HG02798 (cell line): ENCODE measurements at regions not wholly inside any gene's neighbourhood (a gene's known extent, or its start where the extent isn't known, plus 50 kb on each side); places are given as distances from the start of the nearest gene placed in this dataset.
"Not testable (repeated sequence)": the region's sequence is repeated elsewhere in the genome, so short reads cannot be mapped to it uniquely, and the experiment has no call there.

ENCODE experiments used
- ATAC-seq: cut with Tn5 transposase; IDR thresholded peaks from one replicate; pipeline ENCODE4 v1.9.1; 2021; ENCODE audit warnings: mild to moderate bottlenecking; ENCODE audit not compliant: unreplicated experiment, poor library complexity

DNA sequence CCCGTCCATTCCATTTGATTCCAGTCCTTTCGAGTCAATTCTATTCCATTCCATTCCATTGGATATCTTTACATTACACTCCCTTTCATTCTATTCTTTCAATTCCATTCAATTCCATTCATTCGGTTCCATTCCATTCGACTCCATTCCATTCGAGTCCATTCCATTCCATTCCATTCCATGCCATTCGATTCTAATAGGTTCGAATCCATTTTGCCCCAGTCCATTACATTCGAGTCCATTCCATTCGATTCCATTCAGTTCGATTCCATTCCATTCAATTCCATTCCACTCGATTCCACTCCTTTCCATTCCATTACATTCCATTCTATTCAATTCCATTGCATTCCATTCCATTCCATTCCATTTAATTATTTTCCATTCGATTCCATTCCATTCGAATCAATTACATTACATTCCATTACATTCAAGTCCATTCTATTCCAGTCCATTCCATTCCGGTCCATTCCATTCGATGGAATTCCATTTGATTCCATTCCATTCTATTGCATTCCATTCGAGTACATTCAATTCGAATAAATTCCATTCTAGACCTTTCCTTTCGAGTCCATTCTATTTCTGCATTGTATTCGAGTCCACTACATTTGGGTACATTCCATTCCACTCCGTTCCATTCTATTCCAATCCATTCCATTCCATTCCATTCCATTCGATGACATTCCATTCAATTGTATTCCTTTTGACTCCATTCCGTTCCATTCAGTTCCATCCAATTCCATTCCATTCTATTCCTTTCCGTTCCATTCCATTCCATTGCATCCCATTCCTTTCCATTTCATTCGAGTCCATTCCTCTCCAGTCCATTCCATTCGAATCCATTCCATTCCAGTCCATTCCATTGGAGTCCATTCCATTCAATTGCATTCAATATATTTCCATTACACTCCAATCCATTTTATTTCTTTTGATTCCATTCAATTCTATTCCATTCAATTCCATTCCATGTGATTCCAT is 2604.8 kb upstream of the TPTE start:
- ATAC-seq: no peak

DNA sequence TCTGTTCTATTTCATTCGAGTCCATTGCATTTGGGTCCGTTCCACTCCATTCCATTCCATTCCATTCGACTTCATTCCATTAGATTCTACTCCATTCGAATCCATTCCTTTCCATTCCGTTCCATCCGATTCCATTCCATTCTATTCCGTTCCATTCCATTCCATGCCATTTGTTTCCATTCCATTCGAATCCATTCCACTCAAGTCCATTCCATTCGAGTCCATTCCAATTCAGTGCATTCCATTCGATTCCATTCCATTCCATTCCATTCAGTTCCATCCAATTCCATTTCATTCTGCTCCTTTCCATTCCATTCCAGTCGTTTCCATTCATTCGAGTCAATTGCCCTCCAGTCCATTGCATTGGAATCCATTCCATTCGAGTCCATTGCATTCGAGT is 2603.7 kb upstream of the TPTE start:
- no peak for ATAC-seq

DNA sequence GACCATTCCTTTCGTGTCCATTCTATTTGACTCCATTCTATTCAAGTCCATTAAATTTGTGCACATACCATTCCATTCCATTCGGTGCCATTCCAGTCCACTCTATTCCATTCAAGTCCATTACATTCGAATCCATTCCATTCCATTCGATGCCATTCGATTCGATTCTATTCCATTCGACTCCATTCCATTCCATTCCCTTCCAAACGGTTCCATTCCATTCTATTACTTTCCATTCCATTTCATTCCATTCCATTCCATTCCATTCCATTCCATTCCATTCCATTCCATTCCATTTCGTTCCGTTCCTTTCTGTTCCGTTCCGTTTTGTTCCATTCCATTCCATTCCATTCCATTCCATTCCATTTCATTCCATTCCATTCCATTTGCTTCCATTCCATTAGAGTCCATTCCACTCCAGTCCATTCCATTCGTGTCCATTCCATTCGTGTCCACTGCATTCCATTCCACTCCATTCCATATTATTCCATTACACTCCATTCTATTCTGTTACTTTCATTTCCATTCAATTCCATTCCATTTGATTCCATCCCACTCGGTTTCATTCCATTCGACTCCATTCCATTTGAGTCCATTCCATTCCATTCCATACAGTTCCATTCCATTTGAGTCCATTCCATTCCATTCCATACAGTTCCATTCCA is 2595.3 kb upstream of the TPTE start:
- peak; percentile 52 for ATAC-seq

DNA sequence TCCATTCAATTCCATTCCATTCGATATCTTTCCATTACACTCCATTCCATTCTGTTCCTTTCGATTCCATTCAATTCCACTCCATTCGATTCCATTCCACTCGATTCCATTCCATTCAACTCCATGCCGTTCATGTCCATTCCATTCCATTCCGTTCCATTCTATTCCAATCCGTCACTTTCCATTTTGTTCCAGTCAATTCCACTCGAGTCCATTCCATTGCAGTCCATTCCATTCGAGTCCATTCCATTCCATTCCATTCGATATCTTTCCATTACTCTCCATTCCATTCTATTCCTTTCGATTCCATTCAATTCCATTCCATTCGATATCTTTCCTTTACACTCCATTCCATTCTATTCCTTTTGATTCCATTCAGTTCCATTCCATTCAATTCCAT is 2592.9 kb upstream of the TPTE start:
- ATAC-seq: not testable (repeated sequence)

- not testable (repeated sequence) for ATAC-seq
These were observed 2591.8 kb upstream of the TPTE start for GRCh38 chr21:7929586-7929985.

- not testable (repeated sequence) for ATAC-seq
These were observed 2590.9 kb upstream of the TPTE start for GRCh38 chr21:7930445-7930844.

DNA sequence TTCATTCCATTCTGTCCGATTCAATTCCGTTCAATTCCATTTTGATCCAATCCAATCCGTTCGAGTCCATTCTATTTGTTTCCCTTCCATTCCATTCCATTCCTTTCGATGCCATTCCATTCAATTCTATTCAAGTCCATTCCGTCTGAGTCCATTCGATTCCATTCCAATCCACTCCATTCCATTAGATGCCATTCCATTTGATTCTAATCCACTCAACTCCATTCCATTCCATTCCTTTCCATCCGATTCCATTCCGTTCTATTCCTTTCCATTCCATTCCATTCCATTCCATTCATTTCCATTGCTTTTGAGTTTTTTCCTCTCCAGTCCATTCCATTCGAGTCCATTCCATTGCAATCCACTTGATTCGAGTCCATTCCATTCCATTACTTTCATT is 2589.3 kb upstream of the TPTE start:
- ATAC-seq: not testable (repeated sequence)

GRCh38 chr21:7932834-7933233 is 2588.5 kb upstream of the TPTE start:
- ATAC-seq: not testable (repeated sequence)

GRCh38 chr21:7933923-7934322 is 2587.5 kb upstream of the TPTE start:
- no peak for ATAC-seq

- not testable (repeated sequence) for ATAC-seq
These were observed 2584.1 kb upstream of the TPTE start for GRCh38 chr21:7937297-7937696.

DNA sequence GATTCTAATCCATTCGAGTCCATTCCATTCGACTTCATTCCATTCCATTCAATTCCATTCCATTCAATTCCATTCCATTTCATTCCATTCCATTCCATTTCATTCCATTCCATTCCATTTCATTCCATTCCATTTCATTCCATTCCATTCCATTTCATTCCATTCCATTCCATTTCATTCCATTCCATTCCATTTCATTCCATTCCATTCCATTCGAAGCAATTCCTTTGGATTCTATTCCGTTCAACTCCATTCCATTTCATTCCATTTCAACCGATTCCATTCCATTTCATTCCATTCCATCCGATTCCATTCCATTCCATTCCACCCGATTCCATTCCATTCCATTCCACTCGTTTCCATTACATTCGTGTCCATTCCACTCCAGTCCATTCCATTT is 2583.2 kb upstream of the TPTE start:
- not testable (repeated sequence) for ATAC-seq

DNA sequence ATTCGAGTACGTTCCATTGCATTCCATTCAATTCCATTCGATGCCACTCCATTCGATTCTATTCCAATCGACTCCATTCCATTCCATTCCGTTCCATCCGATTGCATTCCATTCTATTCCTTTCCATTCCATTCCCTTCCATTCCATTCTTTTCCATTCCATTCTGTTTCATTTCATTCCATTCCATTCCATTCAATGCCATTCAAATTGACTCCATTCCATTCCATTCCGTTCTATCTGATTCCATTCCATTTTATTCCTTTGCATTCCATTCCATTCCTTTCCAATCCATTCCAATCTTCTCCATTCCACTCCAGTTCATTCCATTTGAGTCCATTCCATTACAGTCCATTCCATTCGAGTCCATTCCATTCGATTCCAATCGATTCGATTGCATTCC is 2580.0 kb upstream of the TPTE start:
- ATAC-seq: not testable (repeated sequence)

GRCh38 chr21:7942219-7942618 is 2579.2 kb upstream of the TPTE start:
- ATAC-seq: not testable (repeated sequence)

GRCh38 chr21:7943534-7943933 is 2577.8 kb upstream of the TPTE start:
- not testable (repeated sequence) for ATAC-seq

- no peak for ATAC-seq
These were observed 2574.0 kb upstream of the TPTE start for GRCh38 chr21:7947422-7947821.

DNA sequence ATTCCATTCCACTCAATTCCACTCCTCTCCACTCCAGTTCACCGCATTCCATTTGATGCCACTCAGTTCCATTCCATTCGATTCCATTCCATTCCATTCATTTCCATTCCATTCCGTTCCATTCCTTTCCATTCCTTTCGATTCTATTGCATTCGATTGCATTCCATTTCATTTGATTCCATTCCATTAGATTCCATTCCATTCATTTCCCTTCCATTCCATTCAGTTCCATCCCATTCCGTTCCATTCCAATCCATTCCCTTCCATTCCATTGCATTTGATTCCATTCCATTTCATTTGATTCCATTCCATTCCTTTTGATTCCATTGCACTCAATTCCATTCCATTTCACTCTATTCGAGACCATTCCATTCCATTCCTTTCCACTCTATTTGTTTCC is 2572.7 kb upstream of the TPTE start:
- not testable (repeated sequence) for ATAC-seq

DNA sequence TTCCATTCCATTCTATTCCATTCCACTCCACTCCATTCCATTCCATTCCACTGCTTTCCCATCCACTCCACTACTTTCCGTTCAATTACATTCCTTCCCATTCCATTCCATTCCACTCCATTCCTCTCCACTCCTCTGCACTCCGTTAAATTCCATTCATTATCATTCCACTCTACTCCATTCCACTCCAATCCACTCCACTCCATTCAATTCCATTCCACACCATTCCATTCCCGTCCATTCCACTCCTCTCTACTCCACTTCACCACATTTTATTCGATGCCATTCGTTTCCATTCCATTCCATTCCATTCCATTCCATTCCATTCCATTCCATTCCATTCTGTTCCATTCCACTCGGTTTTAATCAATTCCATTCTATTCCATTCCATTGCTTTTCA is 2571.5 kb upstream of the TPTE start:
- ATAC-seq: not testable (repeated sequence)

- no peak for ATAC-seq
These were observed 2569.4 kb upstream of the TPTE start for GRCh38 chr21:7951854-7952519.

- ATAC-seq: no peak
These were observed 2568.7 kb upstream of the TPTE start for GRCh38 chr21:7952648-7953047.

DNA sequence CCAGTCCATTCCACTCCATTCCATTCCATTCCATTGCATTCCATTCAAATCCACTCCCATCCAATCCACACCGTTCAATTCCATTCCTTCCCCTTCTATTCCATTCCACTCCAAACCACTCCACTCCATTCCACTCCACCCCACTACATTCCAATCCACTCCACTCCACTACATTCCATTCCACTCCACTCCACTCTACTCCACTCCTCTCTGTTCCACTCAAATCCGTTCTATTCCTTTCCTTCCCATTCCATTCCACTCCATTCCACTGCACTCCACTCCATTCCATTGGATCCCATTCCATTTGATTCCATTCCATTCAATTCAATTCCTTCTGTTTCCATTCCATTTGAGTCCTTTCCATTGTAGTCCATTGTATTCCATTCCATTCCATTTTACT is 2568.3 kb upstream of the TPTE start:
- no peak for ATAC-seq
